GM21723 (cell line): ENCODE measurements at regions not wholly inside any gene's neighbourhood (a gene's known extent, or its start where the extent isn't known, plus 50 kb on each side); places are given as distances from the start of the nearest gene placed in this dataset.

Experiments
- ATAC-seq: cut with Tn5 transposase; IDR thresholded peaks from one replicate; pipeline ENCODE4 v1.9.1; 2021; ENCODE audit warnings: mild to moderate bottlenecking, moderate library complexity; ENCODE audit not compliant: unreplicated experiment

DNA sequence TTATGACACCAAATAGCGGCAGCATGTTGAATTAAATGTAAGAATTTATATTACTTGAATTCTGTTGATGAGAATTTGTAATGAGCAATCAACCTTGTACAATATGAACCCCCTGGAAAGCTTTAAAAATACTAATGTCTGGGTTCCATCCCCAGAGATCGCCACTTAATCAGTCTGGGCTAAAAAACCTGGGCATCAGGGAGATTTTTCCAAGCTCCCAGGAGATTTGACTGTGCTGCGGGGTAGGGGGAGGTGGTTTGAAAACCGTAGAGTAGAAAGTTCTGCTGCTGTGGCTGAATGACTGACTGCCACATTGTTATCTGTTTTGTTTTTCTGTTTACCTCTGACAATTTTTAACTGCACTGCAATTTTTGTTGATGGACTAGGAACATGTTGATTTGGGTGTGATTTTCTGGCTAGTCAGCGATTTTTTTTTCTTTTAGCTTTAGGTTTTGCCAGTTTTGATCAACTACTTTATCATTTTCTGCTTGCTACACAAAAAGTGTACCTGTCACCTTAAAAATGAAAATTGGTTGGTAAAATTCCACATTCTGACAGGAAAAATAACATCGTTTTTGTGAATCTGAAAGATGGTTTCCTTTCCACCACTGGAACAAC lies 79.3 kb downstream of the PCTP start:
- no peak for ATAC-seq

DNA sequence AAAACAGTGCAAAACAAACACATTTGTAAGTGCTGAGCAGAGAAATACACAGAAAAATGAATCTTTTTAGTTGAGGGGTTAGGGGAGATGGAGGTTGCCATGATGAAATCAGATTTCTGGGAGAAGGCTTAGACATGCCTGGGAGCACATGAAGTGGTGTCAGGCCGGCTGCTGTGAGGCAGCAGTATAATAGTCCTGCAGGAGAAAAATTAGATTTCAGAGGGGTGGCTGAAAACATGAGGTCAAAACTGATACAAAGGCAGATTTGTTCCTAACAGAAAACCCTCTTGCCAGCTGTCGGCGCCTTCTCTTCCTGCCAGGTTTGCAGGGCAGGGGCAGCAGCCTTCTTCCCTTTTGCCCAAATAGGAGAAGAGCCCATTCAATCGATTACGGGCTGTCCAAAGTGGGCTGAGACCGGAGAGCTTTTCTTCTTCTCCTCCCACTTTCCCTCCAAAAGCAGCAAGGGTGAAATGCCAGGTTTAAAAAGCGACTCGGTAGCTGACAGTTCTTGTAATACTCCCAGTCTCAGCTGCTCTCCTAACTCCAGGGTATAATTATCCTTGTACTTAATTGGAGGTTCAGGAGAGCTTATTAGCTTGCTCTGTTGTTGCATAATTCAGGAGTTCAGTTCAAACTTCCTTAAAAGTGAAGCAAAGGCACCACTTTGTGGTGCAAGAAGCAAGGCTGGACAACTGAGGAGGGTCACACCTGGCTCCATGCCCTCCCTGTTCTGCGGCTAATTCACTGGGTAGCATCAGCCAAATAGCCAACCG lies 80.0 kb downstream of the PCTP start:
- no peak for ATAC-seq

- ATAC-seq = no peak
Measured at GRCh38 chr17:55833306-55833705, 82.5 kb downstream of the PCTP start.

- ATAC-seq = no peak
Measured at GRCh38 chr17:55842405-55843158, 91.7 kb downstream of the PCTP start.

DNA sequence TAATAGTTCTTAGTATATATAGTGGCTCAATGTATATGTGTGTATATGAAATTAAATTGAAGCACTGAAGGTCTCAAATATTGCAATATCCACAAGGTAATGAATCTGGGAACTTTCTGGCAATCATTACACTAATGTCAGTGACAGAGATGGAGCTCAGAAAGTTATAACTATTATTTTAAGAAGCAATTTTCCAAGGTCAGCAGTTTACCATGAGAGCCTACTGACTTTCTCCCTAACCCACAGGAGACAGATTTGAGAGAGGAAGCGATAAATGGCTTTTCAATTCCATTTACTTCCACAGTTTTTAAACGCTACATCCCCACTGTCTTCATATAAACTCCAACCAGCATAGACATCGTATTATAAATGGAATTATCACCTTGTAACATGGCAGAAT lies 92.9 kb downstream of the PCTP start:
- no peak for ATAC-seq

- ATAC-seq = no peak
Measured at GRCh38 chr17:55845385-55845784, 94.5 kb downstream of the PCTP start.

- no peak for ATAC-seq
Measured at GRCh38 chr17:55846745-55847144, 95.9 kb downstream of the PCTP start.

DNA sequence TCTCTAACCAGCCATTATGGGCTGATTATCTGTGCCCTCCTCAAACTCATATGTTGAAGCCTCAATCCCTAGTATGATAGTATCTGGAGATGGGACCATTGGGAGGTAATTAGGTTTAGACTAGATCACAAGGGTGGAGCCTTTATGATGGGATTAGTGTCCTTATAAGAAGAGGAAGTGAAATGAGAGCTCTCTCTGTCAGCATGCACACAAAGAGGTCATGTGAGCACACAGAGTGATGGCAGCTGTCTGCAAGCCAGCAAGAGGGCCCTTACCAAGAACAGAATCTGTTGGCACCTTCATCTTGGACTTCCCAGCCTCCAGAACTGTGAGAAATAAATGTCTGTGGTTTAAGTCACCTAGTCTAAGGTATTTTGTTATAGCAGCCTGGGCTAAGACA lies 101.9 kb downstream of the PCTP start:
- ATAC-seq = peak; percentile 60

DNA sequence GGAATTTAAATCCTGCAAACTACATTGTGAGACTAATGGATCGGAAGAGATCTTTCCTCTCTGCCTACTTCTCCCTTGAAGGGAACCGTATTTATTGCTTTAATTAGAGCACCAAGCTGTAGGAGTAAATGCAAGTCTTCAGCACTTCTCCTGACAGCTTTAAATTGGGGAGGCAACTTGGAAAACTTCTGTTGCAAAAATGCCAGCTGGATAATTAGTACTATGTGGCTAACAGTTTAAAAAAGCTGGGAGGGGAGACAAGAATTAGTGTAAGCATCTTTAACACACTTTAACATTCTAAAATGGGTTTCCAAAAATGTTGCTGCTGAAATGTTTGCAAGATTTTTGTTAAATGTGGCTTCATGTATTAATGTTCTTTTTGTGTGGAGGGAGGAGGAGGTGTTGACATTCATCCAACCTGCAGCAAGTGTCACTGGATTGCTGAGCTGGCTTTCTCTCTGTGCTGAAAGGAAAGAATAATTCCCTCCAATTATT lies 108.5 kb downstream of the PCTP start:
- ATAC-seq = no peak

DNA sequence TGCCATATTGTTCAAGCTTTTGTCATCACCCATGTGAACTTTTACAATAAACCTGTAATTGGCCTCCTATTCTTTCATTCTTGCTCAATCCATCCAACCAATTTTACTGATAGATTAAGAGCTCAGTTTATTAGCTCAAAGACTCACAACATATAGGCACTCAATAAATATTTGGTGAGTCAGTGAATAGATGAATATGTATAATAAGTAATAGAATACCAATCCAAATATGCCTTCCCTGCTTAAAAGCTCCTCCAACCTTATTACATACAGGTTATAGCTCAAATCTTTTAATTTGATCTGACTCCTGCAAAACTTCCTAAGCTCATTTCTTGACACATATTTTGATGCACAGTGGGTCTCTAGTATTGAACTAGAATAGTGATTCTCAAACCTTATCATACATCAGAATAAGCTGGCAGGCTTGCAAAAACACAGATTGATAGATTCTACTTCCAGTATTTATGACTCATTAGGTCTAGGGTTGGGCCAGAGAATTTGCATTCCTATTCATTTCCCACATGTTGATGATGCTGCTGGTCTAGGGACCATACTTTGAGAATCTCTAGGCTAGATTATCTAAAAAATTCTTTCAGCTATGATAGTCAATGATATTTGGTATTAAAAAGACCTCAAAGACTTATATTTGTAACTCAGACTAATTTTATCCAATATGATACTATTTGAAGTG lies 114.4 kb downstream of the PCTP start:
- ATAC-seq = no peak

DNA sequence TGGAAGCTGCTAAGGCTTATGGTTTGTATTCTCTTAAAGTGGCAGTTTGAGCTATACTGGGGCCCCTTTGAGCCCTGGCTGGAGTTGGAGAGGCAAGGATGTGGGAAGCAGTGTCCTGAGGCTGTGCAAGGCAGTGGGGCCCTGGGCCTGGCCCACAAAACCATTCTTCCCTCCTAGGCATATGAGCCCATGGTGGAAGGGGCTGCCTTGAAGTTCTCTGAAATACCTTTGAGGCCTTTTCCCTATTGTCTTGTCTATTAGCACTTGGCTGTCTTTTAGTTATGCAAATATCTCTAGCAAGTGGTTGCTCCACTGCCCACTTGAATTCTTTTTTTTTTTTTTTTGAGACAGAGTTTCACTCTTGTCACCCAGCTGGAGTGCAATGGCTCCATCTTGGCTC lies 119.2 kb downstream of the PCTP start:
- no peak for ATAC-seq

GRCh38 chr17:55872374-55872773 lies 121.5 kb downstream of the PCTP start:
- no peak for ATAC-seq

DNA sequence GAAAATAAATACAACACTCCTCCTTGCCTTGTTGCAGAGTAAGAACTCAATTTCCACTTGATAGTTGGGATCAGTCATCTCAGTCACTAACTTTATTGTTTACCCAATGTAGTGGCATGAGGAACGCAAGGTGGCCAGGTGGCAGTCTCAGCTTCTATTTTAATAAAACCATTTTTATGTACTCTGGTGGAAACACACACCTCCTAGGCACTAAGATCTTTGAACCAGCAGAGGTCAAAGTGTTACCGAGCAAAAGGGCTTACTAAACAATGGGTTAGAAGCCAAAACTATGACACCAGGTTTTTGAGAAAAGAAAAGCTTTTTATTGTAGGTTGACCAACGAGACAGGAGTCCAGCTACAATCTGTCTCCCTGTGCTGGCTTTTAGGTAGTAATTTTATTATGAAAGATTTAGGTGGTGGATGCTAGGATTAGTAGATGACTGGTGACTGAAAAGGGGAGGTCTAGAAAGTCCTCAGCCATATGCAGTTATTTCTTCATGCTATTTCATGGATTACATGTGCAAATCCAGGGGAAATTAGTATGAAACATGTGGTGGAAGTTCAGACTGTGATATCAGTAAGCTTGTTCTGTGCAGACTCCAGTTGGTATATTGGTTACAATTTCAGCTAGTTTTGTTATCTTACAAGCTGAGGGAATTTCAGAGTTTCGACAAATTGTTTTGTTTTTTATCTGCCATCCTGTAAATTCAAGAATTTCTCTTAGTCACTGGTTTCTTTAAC lies 122.3 kb downstream of the PCTP start:
- no peak for ATAC-seq

DNA sequence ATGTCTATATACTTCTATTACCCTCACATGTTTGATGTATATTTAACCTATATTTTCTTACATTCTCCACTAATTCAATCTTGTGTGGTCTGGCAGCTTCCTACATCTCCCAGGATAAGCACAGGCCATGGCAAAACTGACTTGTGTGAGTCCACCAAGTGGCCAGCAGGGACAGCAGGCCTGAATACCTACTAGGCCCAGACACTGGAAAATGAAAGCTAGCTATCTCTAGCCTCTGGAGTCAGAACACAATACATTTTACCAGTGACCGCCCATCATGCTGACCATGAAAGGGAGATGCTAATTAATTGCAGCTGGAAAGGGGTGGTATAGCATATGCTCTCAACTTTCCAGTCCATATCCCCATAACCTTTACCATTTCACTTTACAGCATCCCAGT lies 132.3 kb downstream of the PCTP start:
- no peak for ATAC-seq

DNA sequence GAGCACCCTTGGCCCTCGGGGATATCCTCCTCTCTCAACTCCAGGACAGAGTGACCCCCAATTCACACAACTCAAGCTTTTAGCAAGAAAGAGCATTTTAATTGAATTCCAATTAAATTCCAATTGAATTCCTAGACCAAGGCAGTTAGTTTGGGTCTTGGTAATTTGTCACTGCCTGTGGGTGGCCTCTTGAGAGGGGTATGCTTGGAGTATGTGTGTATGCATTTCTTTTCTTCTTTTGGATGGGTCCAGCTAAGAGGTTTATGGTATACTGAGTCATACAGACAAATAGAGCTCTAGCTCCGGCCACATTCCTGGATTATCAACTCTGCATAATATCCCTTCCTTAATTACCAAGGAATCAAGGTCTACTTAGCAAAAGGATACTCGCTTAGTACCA lies 136.7 kb downstream of the PCTP start:
- ATAC-seq = no peak

- ATAC-seq = no peak
Measured at GRCh38 chr17:55889271-55889670, 138.4 kb downstream of the PCTP start.

DNA sequence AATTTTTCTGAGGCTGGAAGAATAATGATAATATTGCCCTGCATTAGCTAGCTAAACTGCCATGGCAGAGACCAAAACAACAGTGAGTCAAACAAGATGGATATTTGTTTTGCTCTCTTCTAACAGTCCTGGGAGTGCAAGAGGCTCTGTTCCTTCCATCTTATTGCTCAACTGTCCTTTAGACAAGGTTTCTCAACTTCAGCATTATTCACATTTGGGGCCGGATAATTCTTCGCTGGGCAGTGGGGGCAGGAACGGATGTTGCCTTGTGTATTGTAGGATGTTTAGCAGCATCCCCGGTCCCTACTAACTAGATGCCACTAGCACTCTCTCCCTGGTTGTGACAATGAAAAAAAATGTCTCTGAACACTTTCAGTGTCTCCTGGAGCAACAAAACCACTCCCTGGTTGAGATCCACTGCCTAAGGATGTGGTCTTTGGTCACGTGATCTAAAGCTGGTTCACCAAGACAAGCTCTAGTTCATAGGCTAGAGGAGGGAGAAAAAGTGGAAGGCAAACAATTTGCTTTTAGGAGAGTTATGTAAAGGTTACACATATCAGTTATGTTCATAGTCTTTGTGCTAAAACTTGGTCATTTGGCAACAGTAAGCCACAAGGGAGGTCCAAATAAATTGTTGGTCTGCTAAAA lies 144.4 kb downstream of the PCTP start:
- no peak for ATAC-seq

- ATAC-seq = no peak
Measured at GRCh38 chr17:55897301-55897700, 146.4 kb downstream of the PCTP start.

DNA sequence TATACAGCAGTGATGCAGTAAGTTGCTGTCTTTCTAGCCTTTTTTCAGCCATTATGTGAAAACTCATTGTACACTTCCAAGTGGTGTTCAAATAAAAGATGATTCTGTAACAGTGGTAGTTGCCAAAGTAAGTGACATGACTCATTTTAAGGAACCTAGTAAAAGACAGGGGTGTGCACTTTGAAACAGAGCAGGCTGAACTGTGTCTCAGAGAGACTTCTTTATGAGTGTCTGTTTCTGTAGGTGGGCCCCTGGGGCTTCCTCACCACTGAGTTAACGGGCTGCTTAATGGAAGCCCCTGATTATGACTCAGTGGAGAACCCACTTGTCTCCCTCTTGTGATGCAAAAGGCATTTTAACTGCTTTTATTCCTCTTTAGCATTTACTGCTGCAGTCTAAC lies 147.3 kb downstream of the PCTP start:
- ATAC-seq = no peak

DNA sequence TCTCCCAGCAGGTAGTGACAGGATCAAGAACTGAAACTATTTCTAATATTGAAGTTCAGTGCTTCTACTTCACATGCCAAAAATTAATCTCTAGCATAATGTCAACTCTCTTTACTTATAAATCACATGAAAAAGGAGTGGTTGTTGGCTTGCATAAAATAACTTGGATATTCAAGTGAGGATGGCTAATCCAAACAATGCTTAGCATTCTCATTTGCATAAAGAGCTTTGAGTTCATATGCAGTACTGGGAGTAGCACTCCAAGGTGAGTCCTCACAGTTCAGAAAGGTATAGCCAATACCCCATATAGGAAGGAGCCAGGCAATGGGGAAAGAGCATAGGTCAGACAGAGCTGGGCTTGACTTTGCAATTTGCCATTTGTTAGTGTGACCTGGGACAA lies 149.3 kb downstream of the PCTP start:
- ATAC-seq = no peak
